ENCODE measurements at regions not wholly inside any gene's neighbourhood (a gene's known extent, or its start where the extent isn't known, plus 50 kb on each side); places are given as distances from the start of the nearest gene placed in this dataset.

DNA sequence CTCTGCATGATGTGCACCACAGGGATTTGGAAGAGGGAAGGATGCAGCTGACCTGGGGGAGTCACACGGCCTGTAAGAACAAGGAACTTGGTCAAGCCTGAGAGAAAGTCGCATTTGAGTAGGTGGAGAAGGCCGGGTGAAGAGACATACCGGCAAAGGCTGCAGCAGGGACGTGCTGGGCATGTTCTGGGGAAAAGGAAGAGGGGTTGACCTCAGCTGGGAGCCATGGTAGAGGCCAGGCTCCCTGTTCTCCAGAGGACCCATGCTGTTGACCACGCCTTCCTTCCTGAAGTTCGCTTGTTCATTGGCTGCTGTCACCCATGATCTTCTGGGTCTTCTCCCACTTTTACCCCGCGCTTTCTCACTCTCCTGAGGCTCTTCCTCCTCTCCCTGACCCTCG is 84.5 kb downstream of the HTR5A start:
- no peak for TF ChIP-seq CTCF (IDR thresholded peaks at IDR 0.05)
- no peak for TF ChIP-seq POLR2A (IDR thresholded peaks at IDR 0.05)

Measured in body of pancreas (tissue), 4 donors.